SK-N-SH treated with all-trans-retinoic acid at 6 μM for 48 hours (cell line): ENCODE measurements at regions not wholly inside any gene's neighbourhood (a gene's known extent, or its start where the extent isn't known, plus 50 kb on each side); places are given as distances from the start of the nearest gene placed in this dataset.

ENCODE experiments used
- ATAC-seq: fragments of 200-7000 bp; cut with Tn5 transposase; 3 replicates; pipeline ENCODE4 v1.9.1; 2020; ENCODE audit warnings: mild to moderate bottlenecking, moderate library complexity
- ARNTL ChIP-seq: fragments of 450-650 bp; formaldehyde crosslinking; IDR thresholded peaks from 2 replicates; pipeline ENCODE4 v1.5.0; 2020; ENCODE audit warnings: low read depth, mild to moderate bottlenecking, moderate library complexity, borderline replicate concordance
- BACH2 ChIP-seq: fragments of 250-450 bp; sonication (Bioruptor Pico); IDR thresholded peaks from 2 replicates; pipeline ENCODE4 v1.9.0; 2021; ENCODE audit warnings: mild to moderate bottlenecking, borderline replicate concordance
- CREB5 ChIP-seq: fragments of 250-450 bp; sonication (Bioruptor Pico); IDR thresholded peaks from 2 replicates; pipeline ENCODE4 v1.5.1; 2020; ENCODE audit warnings: low read depth, mild to moderate bottlenecking, moderate library complexity
- CSDC2 ChIP-seq: fragments of 250-450 bp; sonication (Bioruptor Pico); IDR thresholded peaks from 2 replicates; pipeline ENCODE4 v1.5.0; 2020; ENCODE audit warnings: mild to moderate bottlenecking, moderate library complexity
- CSRNP3 ChIP-seq: fragments of 250-450 bp; sonication (Bioruptor Pico); IDR thresholded peaks from 2 replicates; pipeline ENCODE4 v1.5.1; 2021; ENCODE audit warnings: mild to moderate bottlenecking, moderate library complexity
- ESRRG ChIP-seq: fragments of 250-450 bp; sonication (Bioruptor Pico); IDR thresholded peaks from 2 replicates; pipeline ENCODE4 v1.6.1; 2021; ENCODE audit warnings: mild to moderate bottlenecking
- GLIS3 ChIP-seq: fragments of 250-450 bp; sonication (Bioruptor Pico); IDR thresholded peaks from 2 replicates; pipeline ENCODE4 v1.5.0; 2020; ENCODE audit warnings: mild to moderate bottlenecking, moderate library complexity
- ISL1 ChIP-seq: fragments of 250-450 bp; sonication (Bioruptor Pico); IDR thresholded peaks from 2 replicates; pipeline ENCODE4 v2.1.2; 2022; ENCODE audit warnings: mild to moderate bottlenecking, moderate library complexity
- OSR1 ChIP-seq: fragments of 250-450 bp; sonication (Bioruptor Pico); IDR thresholded peaks from 2 replicates; pipeline ENCODE4 v1.8.0; 2022; ENCODE audit warnings: moderate library complexity, mild to moderate bottlenecking, inconsistent platforms
- PPARA ChIP-seq: fragments of 250-450 bp; sonication (Bioruptor Pico); IDR thresholded peaks from 2 replicates; pipeline ENCODE4 v1.5.0; 2020; ENCODE audit warnings: mild to moderate bottlenecking, borderline replicate concordance
- RARB ChIP-seq: fragments of 250-450 bp; sonication (Bioruptor Pico); IDR thresholded peaks from 2 replicates; pipeline ENCODE4 v1.8.0; 2021; ENCODE audit warnings: mild to moderate bottlenecking, moderate library complexity
- SNAI2 ChIP-seq: fragments of 250-450 bp; sonication (Bioruptor Pico); IDR thresholded peaks from 2 replicates; pipeline ENCODE4 v1.5.0; 2020; ENCODE audit warnings: mild to moderate bottlenecking, moderate library complexity
- TCF4 ChIP-seq: fragments of 250-450 bp; sonication (Bioruptor Pico); IDR thresholded peaks from 2 replicates; pipeline ENCODE4 v1.8.0; 2021; ENCODE audit warnings: mild to moderate bottlenecking, moderate library complexity, borderline replicate concordance
- TOX ChIP-seq: fragments of 250-450 bp; sonication (Bioruptor Pico); IDR thresholded peaks from 2 replicates; pipeline ENCODE4 v1.8.0; 2021; ENCODE audit warnings: mild to moderate bottlenecking, moderate library complexity, borderline replicate concordance
- TSHZ2 ChIP-seq: fragments of 250-450 bp; sonication (Bioruptor Pico); IDR thresholded peaks from 2 replicates; pipeline ENCODE4 v1.5.0; 2020; ENCODE audit warnings: mild to moderate bottlenecking, moderate library complexity
- ZC3H10 ChIP-seq: fragments of 250-450 bp; sonication (Bioruptor Pico); IDR thresholded peaks from 2 replicates; pipeline ENCODE4 v1.5.1; 2021; ENCODE audit warnings: mild to moderate bottlenecking, moderate library complexity
- ZFP3 ChIP-seq: fragments of 250-450 bp; sonication (Bioruptor Pico); IDR thresholded peaks from 2 replicates; pipeline ENCODE4 v1.5.0; 2020; ENCODE audit warnings: mild to moderate bottlenecking, moderate library complexity
- ZNF565 ChIP-seq: fragments of 450-650 bp; formaldehyde crosslinking; conservative IDR thresholded peaks from 2 replicates; pipeline ENCODE4 v1.5.0; 2020; ENCODE audit warnings: low read depth, mild to moderate bottlenecking, moderate library complexity
- ZNF70 ChIP-seq: fragments of 450-650 bp; formaldehyde crosslinking; IDR thresholded peaks from 2 replicates; pipeline ENCODE4 v1.5.0; 2020; ENCODE audit warnings: mild to moderate bottlenecking, moderate library complexity
- ZNF8 ChIP-seq: fragments of 450-650 bp; formaldehyde crosslinking; IDR thresholded peaks from 2 replicates; pipeline ENCODE4 v1.5.0; 2020; ENCODE audit warnings: mild to moderate bottlenecking, moderate library complexity
- TF ChIP-seq, protein P1 (sequence below): fragments of 250-450 bp; sonication (Bioruptor Pico); IDR thresholded peaks from 2 replicates; pipeline ENCODE4 v1.8.0; 2020; ENCODE audit warnings: mild to moderate bottlenecking, moderate library complexity, borderline replicate concordance
- TF ChIP-seq, protein P2 (sequence below): fragments of 250-450 bp; sonication (Bioruptor Pico); IDR thresholded peaks from 2 replicates; pipeline ENCODE4 v1.8.0; 2021; ENCODE audit warnings: low read depth, mild to moderate bottlenecking, moderate library complexity, borderline replicate concordance

DNA sequence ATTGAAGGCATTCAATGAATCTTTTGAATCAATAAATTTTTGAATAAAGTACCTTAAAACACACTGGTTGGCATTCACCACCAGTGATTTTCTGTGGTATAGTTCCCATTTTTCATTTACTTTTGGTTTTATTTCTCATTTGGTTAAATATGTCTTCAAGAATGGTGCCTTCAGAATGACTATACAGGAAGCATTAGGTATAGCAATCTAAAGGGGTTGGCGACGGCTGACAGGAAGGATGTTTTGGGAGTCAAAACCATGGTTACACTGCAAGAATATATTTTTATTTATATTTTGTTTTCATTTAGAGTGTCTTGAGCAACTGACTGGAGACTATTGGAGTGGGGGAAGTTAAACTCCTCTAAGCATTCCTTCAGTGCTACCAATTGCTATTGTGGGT is 235.7 kb downstream of the HTR1A start (continued):
- TF ChIP-seq CREB5 (CRISPR knock-in tag) (no peak), ZNF8 (CRISPR knock-in tag) (no peak), SNAI2 (CRISPR knock-in tag) (no peak)

GRCh38 chr5:63719147-63719546 is 243.1 kb downstream of the HTR1A start:
- TF ChIP-seq PPARA (CRISPR knock-in tag) (no peak), TCF4 (CRISPR knock-in tag) (no peak), ZC3H10 (CRISPR knock-in tag) (no peak), ZNF565 (CRISPR knock-in tag) (no peak), ISL1 (CRISPR knock-in tag) (no peak)
- no peak for ATAC-seq

DNA sequence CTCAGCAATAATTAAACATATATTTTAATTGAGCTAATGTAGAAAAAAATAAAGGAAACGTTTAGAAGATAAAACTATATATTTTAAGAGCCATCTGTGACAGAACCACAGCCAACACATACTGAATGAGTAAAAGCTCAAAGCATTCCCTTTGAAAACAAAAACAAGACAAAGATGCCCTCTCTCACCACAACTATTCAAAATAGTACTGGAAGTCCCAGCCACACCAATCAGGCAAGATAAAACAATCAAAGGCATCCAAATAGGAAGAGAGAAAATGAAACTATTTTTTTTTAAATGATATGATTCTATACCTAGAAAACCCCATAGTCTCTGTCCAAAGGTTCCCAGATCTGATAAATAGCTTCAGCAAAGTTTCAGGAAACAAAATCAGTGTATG is 262.0 kb downstream of the HTR1A start:
- ATAC-seq: no peak
- TF ChIP-seq TCF4 (CRISPR knock-in tag) (no peak), RARB (CRISPR knock-in tag) (no peak), ARNTL (CRISPR knock-in tag) (no peak), TOX (CRISPR knock-in tag) (no peak), ZNF565 (CRISPR knock-in tag) (no peak), ZFP3 (no peak), CSDC2 (CRISPR knock-in tag) (no peak), ZNF70 (CRISPR knock-in tag) (no peak), SNAI2 (CRISPR knock-in tag) (no peak), ZC3H10 (CRISPR knock-in tag) (no peak), ZNF8 (CRISPR knock-in tag) (no peak), GLIS3 (no peak), BACH2 (no peak), PPARA (CRISPR knock-in tag) (no peak), CSRNP3 (CRISPR knock-in tag) (no peak), ESRRG (no peak), ISL1 (CRISPR knock-in tag) (no peak)
- TF ChIP-seq, protein P1, sequence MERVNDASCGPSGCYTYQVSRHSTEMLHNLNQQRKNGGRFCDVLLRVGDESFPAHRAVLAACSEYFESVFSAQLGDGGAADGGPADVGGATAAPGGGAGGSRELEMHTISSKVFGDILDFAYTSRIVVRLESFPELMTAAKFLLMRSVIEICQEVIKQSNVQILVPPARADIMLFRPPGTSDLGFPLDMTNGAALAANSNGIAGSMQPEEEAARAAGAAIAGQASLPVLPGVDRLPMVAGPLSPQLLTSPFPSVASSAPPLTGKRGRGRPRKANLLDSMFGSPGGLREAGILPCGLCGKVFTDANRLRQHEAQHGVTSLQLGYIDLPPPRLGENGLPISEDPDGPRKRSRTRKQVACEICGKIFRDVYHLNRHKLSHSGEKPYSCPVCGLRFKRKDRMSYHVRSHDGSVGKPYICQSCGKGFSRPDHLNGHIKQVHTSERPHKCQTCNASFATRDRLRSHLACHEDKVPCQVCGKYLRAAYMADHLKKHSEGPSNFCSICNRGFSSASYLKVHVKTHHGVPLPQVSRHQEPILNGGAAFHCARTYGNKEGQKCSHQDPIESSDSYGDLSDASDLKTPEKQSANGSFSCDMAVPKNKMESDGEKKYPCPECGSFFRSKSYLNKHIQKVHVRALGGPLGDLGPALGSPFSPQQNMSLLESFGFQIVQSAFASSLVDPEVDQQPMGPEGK: no peak
- TF ChIP-seq, protein P2, sequence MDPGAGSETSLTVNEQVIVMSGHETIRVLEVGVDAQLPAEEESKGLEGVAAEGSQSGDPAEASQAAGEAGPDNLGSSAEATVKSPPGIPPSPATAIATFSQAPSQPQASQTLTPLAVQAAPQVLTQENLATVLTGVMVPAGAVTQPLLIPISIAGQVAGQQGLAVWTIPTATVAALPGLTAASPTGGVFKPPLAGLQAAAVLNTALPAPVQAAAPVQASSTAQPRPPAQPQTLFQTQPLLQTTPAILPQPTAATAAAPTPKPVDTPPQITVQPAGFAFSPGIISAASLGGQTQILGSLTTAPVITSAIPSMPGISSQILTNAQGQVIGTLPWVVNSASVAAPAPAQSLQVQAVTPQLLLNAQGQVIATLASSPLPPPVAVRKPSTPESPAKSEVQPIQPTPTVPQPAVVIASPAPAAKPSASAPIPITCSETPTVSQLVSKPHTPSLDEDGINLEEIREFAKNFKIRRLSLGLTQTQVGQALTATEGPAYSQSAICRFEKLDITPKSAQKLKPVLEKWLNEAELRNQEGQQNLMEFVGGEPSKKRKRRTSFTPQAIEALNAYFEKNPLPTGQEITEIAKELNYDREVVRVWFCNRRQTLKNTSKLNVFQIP (CRISPR knock-in tag): no peak

DNA sequence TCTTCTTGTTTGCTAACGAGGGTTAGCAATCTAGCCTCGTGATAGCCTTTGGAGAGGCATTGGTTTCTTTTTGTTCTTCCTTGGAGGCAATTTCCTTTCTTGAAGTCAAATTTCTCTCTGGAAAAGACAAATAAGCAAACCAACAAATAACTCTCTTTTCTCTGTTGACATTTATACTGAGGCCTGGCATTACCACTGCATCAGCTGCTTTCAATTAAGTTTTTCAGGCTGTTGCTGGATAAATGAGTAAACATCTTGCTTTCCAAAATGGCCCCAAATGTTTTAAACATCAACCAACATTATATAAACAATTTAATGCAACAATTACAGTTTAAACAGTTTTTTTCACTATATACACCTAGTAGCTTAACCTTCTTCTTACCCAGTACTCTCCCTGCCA is 264.4 kb downstream of the HTR1A start:
- ATAC-seq: no peak
- TF ChIP-seq, protein P1: no peak
- TF ChIP-seq ZNF70 (CRISPR knock-in tag): no peak
- TF ChIP-seq CREB5 (CRISPR knock-in tag): no peak
- TF ChIP-seq CSRNP3 (CRISPR knock-in tag): no peak
- no peak for TF ChIP-seq ARNTL (CRISPR knock-in tag)
- no peak for TF ChIP-seq OSR1 (CRISPR knock-in tag)
- no peak for TF ChIP-seq PPARA (CRISPR knock-in tag)
- TF ChIP-seq ISL1 (CRISPR knock-in tag): no peak
- no peak for TF ChIP-seq BACH2
- TF ChIP-seq TSHZ2 (CRISPR knock-in tag): no peak
- no peak for TF ChIP-seq ESRRG
- TF ChIP-seq RARB (CRISPR knock-in tag): no peak
- no peak for TF ChIP-seq CSDC2 (CRISPR knock-in tag)
